NCI-H187 (cell line): ENCODE measurements at regions not wholly inside any gene's neighbourhood (a gene's known extent, or its start where the extent isn't known, plus 50 kb on each side); places are given as distances from the start of the nearest gene placed in this dataset.
A peak's percentile ranks its signal among the peaks of the same experiment; 100 is the strongest.

Experiments used
- DNase-seq, 2 experiments: peaks; one replicate each; lab custom pipeline; 2025; lab: John Stamatoyannopoulos, UW

- no peak for DNase-seq
Measured at GRCh38 chr5:88964831-88965230, 81.8 kb upstream of the MEF2C start.

GRCh38 chr5:88957013-88957412 lies 74.0 kb upstream of the MEF2C start:
- no peak for DNase-seq

GRCh38 chr5:88956416-88956815 lies 73.4 kb upstream of the MEF2C start:
- no peak for DNase-seq

GRCh38 chr5:88955403-88955802 lies 72.4 kb upstream of the MEF2C start:
- DNase-seq = no peak

GRCh38 chr5:88954511-88954910 lies 71.5 kb upstream of the MEF2C start:
- DNase-seq = no peak

- DNase-seq = peak; percentile 20 to 59
Measured at GRCh38 chr5:88952996-88953643, 70.1 kb upstream of the MEF2C start.

GRCh38 chr5:88952344-88952743 lies 69.4 kb upstream of the MEF2C start:
- peak; percentile 38 to 42 for DNase-seq

- DNase-seq = no peak
Measured at GRCh38 chr5:88951457-88951856, 68.5 kb upstream of the MEF2C start.

GRCh38 chr5:88948746-88949600 lies 66.0 kb upstream of the MEF2C start:
- no peak for DNase-seq

- no peak for DNase-seq
Measured at GRCh38 chr5:88944751-88945531, 62.0 kb upstream of the MEF2C start.

GRCh38 chr5:88941581-88941980 lies 58.6 kb upstream of the MEF2C start:
- no peak for DNase-seq

GRCh38 chr5:88940713-88941112 lies 57.7 kb upstream of the MEF2C start:
- DNase-seq = no peak

GRCh38 chr5:88939300-88939699 lies 56.3 kb upstream of the MEF2C start:
- no peak for DNase-seq

GRCh38 chr5:88938488-88938887 lies 55.5 kb upstream of the MEF2C start:
- no peak for DNase-seq

GRCh38 chr5:88937406-88937805 lies 54.4 kb upstream of the MEF2C start:
- DNase-seq = no peak

- no peak for DNase-seq
Measured at GRCh38 chr5:88934439-88934838, 51.5 kb upstream of the MEF2C start.
